DMS153 (cell line): ENCODE measurements at regions not wholly inside any gene's neighbourhood (a gene's known extent, or its start where the extent isn't known, plus 50 kb on each side); places are given as distances from the start of the nearest gene placed in this dataset.

Experiments used
- DNase-seq: peaks from one replicate; lab custom pipeline; 2025; lab: John Stamatoyannopoulos, UW

DNA sequence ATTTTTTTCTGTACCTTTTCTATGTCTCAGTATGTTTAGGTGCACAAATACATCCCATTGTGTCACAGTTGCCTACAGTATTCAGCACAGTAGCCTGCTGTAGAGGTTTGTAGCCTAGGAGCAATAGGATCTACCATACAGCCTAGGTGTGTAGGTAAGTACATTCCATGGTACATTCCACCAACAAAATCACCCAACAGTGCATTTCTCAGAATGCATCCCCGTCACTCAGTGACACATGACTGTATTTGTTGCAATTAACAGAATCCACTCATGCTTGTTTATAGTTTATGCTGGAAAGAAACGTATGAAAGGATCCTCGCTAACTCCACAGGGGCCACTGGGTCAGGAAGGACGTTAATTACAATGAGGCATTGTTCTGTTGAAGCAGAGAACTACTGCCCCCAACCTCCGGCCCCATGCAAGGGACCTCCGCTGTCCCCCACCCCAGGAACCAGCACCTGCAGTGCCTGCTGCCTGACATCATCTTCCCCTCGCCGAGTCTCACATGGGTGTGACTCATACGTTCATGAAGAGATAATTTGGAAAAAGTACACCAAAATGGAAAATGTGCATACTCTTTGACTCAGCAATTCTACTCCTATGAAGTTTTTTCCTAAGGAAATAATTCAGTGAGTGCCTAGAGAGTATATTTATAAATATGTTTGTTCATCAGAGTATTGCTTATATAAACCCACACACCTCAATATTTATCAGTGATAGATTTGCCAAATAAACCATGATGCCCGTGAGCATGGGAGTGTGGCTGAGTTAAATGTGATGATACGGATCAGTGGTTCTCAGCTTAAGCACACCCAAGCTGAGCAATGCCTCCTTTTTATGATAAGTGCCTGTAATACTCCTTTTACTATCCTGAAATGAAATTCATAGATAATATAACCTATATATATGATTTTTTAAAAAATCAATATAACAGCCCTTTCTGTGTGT lies 156.4 kb upstream of the ECI2 start:
- DNase-seq, result no peak

DNA sequence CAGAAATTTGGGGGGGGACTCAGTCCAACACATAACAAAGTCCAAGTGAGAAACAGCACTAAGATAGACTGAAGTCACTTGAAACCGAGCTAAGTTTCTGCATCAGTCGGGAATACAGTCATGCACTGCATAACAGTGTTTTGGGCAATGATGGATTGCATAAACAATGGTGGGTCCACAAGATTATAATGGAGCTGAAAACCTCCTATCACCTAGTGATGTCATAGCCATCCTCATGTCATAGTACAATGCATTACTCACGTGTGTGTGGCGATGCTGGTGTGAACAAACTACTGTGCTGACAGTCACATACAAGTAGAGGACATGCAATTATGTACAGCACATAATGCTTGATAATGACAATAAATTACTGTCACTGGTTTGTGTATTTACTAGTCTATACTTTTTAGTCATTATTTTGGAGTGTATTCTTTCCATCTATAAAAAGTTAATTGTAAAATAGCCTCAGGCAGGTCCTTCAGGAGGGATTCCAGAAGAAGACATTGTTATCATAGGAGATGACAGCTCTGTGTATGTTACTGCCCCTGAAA lies 154.5 kb upstream of the ECI2 start:
- DNase-seq, result no peak

DNA sequence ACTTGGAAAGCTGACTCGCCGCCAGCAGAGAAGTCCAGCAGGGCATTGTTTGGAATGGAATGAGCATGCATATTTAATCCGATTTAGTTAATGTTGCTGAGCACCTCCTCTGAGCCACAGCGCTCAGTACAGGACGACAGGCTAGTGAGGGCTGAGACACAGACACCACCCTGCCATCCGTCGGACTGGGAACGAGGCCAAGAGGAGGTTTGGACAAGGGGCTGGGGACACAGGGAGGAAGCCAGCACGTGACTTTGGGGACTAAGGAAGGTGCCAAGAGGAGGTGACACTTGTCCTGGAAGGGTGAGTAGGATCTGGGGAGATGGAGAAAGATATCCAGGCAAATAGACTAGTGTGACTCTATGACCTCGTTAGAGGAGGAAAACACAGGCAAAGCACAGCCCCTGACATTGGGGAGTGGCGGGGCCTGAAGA lies 152.5 kb upstream of the ECI2 start:
- peak; percentile 5 for DNase-seq

DNA sequence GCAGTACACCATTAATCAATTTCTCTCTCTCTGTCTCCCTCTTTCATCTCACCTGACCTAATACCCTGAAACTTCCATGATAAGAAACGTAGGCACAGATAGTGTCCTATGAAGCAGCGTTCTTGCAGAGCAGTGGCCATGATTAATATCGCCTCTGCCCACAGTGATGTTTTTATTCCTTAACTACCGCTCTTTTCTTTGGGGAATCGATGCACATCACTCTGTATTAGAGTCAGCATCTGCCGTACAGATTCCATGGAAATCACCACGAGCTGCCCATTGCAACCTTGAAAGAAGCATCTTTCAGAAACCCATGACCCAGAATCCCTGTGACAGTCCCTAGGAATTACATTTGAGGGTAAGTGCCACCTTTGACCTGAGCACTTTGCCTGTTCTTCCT lies 152.0 kb upstream of the ECI2 start:
- no peak for DNase-seq

DNA sequence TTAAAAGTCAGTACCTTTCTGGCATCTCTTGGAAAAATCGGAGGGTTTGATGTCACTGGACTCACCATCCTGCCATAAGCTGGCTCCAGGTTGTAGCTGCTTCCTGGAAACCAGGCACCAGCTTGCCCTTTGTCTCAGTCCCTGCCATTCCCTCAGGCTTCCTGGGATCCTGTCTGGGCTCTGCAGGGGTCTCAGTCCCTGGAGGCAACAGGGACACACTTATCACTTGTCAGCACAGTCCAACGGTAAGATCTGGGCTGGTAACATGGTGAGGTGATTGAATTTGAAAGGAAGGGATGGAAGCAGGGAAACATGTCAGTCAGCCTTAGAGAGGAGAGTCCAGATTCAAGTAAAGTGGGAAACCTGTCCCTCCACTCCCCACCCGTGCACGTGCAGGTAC lies 147.6 kb upstream of the ECI2 start:
- DNase-seq, result no peak

DNA sequence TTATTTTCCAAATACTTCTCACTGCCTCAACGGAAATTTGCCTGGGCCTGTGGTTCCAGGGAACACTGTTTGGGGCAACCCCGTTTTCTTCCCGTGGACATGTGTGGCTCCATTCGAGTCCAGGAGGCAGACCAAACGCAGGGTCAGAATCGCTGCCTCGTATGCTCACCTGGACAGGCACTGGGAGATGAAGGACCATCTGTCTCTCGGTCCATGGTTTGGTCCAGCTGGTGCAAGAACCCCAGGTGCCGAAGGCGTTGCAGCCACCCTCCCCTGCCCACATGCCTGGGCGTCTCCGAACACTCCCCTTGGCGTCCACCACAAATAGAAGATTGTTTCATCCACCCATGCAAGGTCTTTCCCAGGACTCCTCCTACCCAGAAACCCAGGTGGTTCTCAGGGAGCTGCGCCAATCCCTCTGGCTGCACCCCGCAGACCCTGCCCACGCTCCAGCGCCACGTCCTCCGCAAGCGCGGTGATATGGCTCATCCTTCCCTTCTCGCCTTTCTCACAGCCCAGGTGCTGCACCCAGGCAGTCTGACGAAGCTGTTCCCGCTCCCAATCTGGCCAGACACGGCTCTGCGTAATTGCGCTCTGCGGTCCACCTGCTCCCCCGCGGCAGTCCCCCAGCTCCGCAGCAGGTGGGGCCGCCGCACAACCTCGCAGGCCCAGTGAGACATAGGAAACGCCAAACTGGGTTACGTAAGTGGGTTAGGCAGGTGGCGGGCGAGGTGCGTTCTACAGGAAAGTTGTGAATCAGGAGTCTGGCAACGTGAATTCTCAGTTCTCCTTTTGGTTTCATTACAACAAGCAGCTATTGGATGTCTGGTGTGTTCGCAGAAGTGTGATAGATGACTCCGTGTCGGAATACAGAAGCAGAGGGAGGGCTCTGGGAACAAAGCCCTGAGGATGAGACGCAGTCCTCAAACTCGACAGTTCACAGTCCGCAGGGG lies 146.2 kb upstream of the ECI2 start:
- peak; percentile 55 for DNase-seq

DNA sequence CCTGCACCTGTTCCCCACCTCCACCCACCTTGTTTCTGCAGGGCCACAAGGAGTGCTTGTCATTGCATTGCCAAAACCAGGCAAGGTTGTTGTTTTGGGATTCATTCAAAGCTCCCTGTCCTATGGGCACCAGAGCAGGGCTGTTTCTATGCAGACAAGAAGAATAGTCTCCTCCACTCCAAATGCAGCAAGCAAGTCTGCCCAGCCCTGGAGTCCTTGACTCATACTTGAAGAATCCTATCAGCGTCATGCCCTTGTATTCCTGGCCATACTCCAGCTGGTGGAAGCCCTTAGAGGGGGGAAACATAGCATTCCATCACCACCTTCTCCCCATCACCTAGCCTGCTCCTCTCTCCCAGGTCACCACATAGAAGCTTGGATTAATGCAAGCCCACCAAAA lies 145.3 kb upstream of the ECI2 start:
- DNase-seq, result no peak

DNA sequence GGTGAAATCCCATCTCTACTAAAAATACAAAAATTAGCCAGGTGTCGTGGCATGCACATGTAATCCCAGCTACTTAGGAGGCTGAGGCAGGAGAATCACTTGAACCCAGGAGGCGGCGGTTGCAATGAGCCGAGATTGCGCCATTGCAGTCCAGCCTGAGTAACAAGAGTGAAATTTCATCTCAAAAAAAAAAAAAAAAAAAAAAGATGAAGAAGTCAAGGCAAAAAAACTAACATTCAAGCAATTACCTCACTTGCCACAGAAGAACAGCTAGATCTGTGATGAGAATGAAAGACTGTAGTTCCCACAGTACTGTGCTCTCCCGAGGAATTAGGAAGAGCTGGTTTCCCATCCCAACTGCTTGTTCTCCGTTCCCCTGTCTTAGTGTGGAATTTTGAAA lies 144.7 kb upstream of the ECI2 start:
- DNase-seq, result no peak

DNA sequence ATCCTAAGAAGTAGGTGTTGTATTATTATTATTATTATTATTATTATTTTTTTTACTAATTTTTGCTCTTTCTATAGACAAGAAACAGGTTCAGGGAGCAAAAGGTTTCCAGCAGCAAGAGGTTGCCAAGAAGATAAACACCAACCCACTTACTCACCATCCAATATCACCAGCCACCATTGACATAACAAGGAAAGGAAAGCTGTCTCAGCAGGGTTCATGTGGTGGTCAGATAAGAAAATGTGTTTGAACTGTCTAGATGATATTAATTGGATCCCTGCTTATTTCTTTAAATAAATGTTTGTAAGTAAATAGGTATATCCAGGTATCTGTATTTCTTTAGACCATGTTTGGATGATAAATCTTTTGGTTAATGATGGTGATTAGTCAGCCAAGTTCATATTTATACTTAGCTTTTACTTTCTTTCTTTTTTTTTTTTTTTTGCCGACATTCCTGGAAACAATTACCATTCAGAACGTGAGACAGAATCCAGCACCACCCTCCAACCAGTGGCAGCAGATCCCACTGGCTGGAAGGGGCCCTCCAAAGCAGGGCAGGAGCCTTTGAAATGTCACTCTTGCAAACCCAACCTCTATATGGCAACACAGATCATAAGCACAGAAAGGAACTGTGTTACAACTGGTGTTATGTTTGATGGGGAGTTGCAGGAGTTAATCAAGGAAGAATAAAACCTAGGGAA lies 139.2 kb upstream of the ECI2 start:
- no peak for DNase-seq

DNA sequence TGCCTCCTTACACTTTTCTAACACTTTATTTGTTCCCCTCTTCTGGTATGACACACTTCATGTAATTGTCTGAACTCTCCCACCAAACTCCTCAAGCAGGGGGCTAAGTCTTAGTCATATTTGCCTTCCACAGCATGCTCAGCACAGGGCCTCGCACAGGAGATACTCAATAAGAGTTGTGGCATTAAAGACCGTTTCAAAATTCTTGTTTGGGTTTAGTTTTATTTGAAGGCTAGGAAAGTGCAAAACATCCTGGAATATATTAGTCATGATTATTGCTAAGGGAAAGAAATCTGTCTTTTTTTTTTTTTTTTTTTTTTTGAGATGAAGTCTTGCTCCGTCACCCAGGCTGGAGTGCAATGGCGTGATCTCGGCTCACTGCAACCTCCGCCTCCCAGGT lies 137.6 kb upstream of the ECI2 start:
- no peak for DNase-seq

DNA sequence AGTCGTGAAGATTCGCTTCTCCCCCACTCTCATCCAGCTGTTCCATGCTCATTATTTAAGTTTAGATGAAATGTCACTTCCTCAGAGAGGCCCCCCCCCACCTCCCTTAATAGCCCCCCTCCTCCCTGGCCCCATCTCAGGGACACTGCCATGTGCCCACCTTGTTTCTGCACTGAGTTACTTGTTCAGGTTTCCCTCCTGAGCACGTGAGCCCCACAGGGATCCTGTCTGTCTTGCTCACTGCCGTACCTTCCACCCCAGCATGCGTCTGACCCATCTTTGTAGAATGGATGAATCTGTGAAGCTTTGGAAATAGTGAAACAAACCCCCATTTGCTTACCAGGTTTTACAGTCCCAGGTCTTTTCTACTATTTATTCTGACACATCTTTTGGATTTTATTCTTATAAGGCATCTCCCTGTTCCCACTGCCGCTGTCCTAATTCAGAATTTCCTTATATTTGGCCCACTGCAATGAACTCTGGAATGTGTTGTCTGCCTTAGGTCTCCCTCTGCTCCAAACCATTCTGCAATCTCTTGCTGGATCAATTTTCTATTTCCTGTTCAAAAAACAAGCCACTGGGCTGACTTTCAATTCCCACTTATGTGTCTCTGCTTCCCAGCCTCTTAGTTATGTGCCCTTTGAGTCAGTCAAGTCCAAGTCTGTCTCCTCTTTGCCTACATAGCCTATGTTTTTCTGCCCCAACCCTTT lies 136.5 kb upstream of the ECI2 start:
- DNase-seq, result no peak

DNA sequence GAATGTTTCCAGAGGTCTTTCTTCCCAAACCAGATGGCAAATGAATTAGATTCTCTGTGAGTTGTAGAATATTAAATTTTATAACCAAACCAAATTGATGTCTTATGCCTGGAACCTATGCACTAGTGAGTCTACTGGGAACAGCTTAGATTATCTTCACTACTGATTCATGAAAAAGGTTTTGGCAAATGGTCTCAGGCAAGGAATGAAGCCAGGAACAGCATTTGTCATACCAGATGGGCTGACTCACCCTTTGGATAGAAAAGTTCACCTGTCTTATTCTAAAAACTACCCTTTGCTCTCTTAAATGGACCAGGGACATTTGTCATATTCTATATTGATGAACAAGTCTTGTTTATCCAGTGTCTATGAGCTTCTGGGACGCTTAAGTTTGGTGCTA lies 135.4 kb upstream of the ECI2 start:
- no peak for DNase-seq

DNA sequence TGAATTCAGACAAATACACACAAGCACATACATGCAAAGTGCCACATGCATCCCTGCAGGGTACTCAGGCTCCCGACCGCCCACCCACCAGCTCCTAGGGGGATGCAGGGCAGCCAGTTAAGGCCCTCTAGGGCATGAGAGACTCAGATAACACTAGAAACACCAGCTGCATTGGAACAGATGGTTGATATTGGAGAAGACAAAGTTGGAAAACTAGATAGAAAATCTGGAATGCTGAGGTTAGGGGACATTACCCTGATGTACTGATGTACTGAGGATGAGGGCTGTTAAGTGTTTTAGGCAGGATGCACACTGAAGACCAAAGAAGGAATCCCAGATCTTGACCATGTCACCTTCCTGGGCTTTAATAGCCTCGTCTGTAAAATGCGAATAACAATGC lies 134.6 kb upstream of the ECI2 start:
- no peak for DNase-seq

DNA sequence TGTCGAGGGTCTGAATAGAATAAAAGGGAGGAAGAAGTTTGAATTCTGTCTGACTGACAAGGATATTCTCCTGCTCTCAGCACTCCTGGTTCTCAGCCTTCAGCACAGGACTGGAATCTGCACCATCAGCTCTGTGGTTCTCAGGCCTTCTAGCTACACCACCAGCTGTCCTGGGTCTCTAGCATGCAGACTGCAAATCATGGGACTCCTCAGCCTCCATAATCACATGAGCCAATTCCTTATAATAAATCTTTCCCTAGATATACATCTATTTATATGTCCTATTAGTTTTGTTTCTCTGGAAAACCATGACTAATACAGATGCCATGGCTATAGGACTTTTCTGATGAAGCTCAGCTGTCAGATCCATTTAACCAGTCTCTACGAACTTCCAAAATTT lies 132.8 kb upstream of the ECI2 start:
- no peak for DNase-seq

DNA sequence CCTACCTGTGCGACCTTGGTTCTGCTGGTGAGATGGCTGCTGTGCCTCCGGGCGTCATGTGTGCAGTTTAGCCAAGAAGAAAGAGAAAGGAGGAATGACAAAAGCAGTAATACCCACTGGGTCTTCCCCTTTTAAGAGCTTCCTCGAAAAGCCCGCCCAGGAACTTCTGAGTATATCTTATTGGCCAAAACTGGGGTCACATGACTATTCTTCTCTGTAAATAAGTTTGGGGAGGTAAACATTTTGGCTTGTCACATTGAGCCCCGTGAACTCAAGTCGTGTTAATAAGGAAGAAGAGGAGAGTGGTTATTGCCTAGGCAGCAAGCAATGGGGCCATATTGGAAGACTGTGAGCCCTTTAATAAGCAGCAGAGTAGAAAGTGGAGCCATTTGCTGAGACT lies 130.4 kb upstream of the ECI2 start:
- DNase-seq, result no peak

DNA sequence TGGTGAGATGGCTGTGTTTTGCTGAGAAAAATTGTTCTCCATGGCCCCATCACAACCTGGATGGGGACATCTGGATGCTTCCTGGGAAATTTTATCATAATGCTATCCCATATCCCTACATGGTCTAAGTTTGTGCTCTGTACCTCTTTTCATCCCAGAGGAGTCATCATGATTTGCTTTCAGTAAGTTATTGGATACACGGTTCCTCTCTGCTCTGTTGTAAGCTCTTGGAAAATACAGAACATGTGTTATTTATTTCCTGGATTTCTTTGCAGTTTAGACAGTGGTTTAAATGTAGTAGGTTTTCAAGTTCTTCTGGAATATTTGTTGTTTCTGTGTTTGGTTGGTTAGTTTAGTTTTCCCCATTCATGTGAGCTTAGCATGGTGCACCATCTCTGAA lies 129.2 kb upstream of the ECI2 start:
- DNase-seq, result no peak

DNA sequence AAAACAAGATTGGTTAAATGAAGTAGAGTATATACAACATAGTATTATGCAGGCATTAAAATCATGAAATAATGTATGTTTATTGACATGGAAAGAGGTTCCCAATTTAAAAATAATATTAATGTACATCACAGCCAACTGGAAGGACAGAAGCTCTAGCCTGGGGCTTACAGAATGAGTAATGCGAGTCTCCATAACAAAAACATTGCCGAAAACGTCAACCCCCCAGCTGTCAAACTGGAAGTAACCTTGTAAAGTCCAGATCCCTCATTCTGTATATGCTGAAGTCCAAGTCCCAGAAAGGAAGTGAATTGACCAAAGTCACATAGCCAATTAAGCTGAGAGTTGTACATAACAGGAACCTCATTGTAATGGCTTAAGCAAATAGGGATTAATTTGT lies 128.7 kb upstream of the ECI2 start:
- no peak for DNase-seq

DNA sequence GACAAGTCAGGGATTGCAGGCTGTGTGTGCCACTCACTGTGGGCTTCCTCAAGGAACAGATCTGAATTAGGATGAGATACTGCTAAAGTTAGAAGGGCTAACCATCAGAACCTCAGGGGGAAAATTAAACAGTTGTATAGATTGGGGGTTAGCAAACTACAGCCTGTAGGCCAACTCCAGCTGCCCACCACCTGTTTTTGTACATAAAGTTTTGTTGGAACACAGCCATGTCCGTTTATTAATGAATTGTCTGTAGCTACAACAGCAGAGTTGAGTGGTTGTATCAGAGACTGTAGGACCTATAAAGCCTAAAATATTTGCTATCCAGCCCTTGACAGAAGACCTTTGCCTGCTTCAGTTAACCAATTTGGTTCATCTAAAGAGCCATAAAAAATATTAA lies 127.2 kb upstream of the ECI2 start:
- DNase-seq, result no peak

DNA sequence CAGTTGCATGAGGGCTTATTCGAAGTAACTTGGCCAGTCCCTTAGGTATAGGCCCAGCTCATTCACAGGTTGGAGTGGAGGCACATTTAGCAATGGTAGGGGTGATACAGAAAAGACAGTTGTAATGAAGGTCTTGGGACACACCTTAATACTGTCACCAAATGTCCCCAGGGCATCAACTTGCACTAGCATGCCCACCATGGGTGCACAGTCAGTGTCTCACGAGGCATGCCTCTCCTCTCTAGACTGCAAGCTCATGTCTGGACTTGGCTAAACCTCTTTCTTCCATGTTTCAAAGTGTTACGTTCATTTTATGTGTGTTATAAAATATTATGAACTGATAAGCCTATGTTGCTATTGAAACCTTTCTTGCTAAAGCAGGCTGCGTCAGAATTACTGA lies 124.0 kb upstream of the ECI2 start:
- no peak for DNase-seq

DNA sequence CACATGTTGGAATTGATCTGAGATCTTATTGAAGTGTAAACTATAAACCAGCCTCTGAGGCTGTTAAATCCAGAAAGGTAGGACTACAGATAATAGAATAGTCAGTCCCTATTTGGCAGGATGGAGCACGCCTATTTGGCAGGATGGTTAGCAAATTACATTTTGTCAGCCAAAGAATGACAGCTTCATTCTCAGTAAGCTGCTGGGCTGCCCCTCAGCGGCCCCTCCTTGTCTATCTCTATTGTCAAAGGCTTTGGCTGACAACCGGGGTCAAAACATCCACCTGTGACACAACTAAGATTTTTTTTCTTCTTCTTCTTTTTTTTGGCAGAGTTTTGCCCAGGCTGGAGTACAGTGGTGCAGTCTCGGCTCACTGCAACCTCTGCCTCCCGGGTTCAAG lies 123.4 kb upstream of the ECI2 start:
- DNase-seq, result no peak

DNA sequence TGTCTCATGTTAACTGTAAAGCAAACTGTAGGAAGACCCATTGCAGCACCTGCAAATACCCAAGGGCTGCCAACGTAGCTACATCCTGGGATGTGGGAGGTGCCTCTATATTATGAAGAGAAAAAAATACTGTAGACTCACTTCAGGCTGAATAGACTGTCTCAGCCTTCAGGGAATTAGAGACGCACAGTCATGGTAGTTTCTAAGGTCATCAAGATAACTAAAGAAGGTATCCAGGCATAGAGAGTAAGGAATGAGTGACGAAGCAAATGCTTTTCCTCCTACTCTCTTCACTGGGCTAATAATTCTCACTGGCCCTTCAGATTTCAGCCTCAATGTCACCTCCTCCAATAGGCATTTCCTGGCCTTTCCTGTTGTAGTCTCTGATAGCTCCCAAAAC lies 121.6 kb upstream of the ECI2 start:
- no peak for DNase-seq
